ENCODE measurements at regions not wholly inside any gene's neighbourhood (a gene's known extent, or its start where the extent isn't known, plus 50 kb on each side); places are given as distances from the start of the nearest gene placed in this dataset.

- no peak for TF ChIP-seq GATA2 (IDR thresholded peaks at IDR 0.05; ENCODE audit: low read depth, low read length)
- TF ChIP-seq GATA3 (IDR thresholded peaks at IDR 0.05; ENCODE audit: low read depth, low read length) = no peak
Measured at GRCh38 chr3:110420158-110420641, 651.4 kb upstream of the NECTIN3 start.

Measured in SH-SY5Y (cell line).